Esophagus muscularis mucosa (tissue), 3 donors: ENCODE measurements at regions not wholly inside any gene's neighbourhood (a gene's known extent, or its start where the extent isn't known, plus 50 kb on each side); places are given as distances from the start of the nearest gene placed in this dataset.

Experiments
- EP300 ChIP-seq: sonication (generic); formaldehyde crosslinking; IDR thresholded peaks from one replicate; pipeline ENCODE4 v1.6.1; 2017; ENCODE audit warnings: antibody characterized with exemption
- TF ChIP-seq, protein P1 (sequence below), 3 experiments: fragments of 200-600 bp in 2 of 3; fragments of 450-650 bp in 1 of 3; sonication (generic) in 2 of 3; IDR thresholded peaks; one replicate each; pipeline ENCODE4 v1.5.1; 2017 to 2019; ENCODE audit warnings: antibody characterized with exemption in 3 of 3, mild to moderate bottlenecking in 2 of 3, moderate library complexity in 1 of 3

DNA sequence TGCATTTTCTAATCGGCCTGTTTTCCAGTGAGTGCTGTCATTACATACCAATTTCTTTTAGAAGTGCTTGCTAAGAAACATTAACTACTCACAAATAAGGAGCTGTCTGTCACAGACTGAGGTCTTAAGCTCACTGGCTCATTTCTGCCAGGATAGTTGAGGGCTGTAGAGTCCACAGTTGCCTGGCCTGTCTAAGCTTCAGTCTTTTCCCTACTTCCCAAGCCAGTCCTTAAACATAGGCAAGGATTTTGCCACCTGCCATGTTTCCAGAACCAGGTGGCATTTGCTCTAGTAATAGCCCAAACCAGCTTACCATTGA lies 84.7 kb downstream of the LINC00237 start:
- TF ChIP-seq, protein P1, sequence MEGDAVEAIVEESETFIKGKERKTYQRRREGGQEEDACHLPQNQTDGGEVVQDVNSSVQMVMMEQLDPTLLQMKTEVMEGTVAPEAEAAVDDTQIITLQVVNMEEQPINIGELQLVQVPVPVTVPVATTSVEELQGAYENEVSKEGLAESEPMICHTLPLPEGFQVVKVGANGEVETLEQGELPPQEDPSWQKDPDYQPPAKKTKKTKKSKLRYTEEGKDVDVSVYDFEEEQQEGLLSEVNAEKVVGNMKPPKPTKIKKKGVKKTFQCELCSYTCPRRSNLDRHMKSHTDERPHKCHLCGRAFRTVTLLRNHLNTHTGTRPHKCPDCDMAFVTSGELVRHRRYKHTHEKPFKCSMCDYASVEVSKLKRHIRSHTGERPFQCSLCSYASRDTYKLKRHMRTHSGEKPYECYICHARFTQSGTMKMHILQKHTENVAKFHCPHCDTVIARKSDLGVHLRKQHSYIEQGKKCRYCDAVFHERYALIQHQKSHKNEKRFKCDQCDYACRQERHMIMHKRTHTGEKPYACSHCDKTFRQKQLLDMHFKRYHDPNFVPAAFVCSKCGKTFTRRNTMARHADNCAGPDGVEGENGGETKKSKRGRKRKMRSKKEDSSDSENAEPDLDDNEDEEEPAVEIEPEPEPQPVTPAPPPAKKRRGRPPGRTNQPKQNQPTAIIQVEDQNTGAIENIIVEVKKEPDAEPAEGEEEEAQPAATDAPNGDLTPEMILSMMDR (IDR thresholded peaks at IDR 0.05): no peak
- TF ChIP-seq EP300: no peak
